ENCODE measurements at regions not wholly inside any gene's neighbourhood (a gene's known extent, or its start where the extent isn't known, plus 50 kb on each side); places are given as distances from the start of the nearest gene placed in this dataset.

DNA sequence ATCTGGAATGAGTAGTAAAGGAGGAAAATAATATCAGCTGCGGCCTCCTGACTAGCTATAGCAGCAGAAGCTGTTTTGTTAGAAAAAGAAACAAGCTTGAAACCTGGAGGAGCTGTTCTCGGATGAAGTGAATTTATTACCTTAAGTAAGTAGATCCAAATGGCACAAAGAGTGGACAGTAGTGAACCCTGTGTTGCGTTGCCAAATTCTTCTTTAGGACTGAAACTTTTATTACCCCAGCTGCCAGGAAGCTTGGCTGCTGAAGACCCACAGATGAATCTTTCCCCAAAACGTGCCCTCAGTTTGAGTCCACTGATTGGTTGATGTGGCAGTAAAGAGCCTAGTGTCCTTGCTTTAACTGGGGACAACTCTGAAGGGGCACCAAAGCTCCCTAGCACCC, 366.8 kb upstream of the GBE1 start:
- TF ChIP-seq POLR2A (conservative IDR thresholded peaks at IDR 0.05), result no peak
- TF ChIP-seq, protein P1, sequence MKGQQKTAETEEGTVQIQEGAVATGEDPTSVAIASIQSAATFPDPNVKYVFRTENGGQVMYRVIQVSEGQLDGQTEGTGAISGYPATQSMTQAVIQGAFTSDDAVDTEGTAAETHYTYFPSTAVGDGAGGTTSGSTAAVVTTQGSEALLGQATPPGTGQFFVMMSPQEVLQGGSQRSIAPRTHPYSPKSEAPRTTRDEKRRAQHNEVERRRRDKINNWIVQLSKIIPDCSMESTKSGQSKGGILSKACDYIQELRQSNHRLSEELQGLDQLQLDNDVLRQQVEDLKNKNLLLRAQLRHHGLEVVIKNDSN (CRISPR knock-in tag; IDR thresholded peaks at IDR 0.05), result no peak
- TF ChIP-seq BHLHE40 (IDR thresholded peaks at IDR 0.05; ENCODE audit: low read length), result no peak
- TF ChIP-seq CBX3 (IDR thresholded peaks at IDR 0.05; ENCODE audit: borderline replicate concordance in 1 of 2, low read length in 2 of 2), result no peak
